ENCODE measurements at regions not wholly inside any gene's neighbourhood (a gene's known extent, or its start where the extent isn't known, plus 50 kb on each side); places are given as distances from the start of the nearest gene placed in this dataset.

- TF ChIP-seq YY1 (IDR thresholded peaks at IDR 0.05; ENCODE audit: low read depth, low read length) (no peak), TCF12 (IDR thresholded peaks at IDR 0.05; ENCODE audit: low read depth, low read length) (no peak), CTCF (IDR thresholded peaks at IDR 0.05; ENCODE audit: control extremely low read depth in 1 of 3, insufficient read depth in 1 of 3, low read depth in 1 of 3, low read length in 3 of 3) (peak in 2 of 3 experiments; percentile 79 to 98; a peak in 3 of 4 replicates), BRCA1 (IDR thresholded peaks at IDR 0.05; ENCODE audit: low read depth, low read length) (no peak), POLR2A (IDR thresholded peaks at IDR 0.05; ENCODE audit: control extremely low read depth in 1 of 2, low read depth in 2 of 2, low read length in 2 of 2) (no peak), ATF2 (IDR thresholded peaks at IDR 0.05; ENCODE audit: low read length) (no peak), RAD21 (IDR thresholded peaks at IDR 0.05 in 1 of 2, conservative IDR thresholded peaks at IDR 0.05 in 1 of 2; ENCODE audit: low read depth in 2 of 2, low read length in 2 of 2) (peak; percentile 84 to 87), HDAC6 (IDR thresholded peaks at IDR 0.05; ENCODE audit: low read depth, low read length) (no peak), GABPA (IDR thresholded peaks at IDR 0.05; ENCODE audit: borderline replicate concordance, insufficient read depth, low read length) (no peak), USF2 (IDR thresholded peaks at IDR 0.05; ENCODE audit: low read length) (no peak), RFX5 (IDR thresholded peaks at IDR 0.05; ENCODE audit: borderline replicate concordance, low read depth, low read length) (no peak), EGR1 (IDR thresholded peaks at IDR 0.05; ENCODE audit: borderline replicate concordance, low read depth, low read length) (no peak), EZH2 (IDR thresholded peaks at IDR 0.05; ENCODE audit: low read depth, low read length, severe bottlenecking) (no peak), SRF (IDR thresholded peaks at IDR 0.05; ENCODE audit: low read depth, low read length) (no peak)
These were observed 100.8 kb downstream of the SPIN4 start for GRCh38 chrX:63250253-63250868.

Data from H1 (cell line).